Heart left ventricle (tissue), 16 donors: ENCODE measurements at regions not wholly inside any gene's neighbourhood (a gene's known extent, or its start where the extent isn't known, plus 50 kb on each side); places are given as distances from the start of the nearest gene placed in this dataset.

Experiments used
- ATAC-seq, 4 donors: fragments of 200-7000 bp; cut with Tn5 transposase; one replicate each; pipeline ENCODE4 v1.9.1; 2020 to 2022; ENCODE audit warnings: moderate library complexity in 4 of 4, mild to moderate bottlenecking in 3 of 4, moderate number of reproducible peaks in 1 of 4
- DNase-seq, 5 donors: peaks; one replicate each; pipeline ENCODE4 v3.0.0-alpha.2; 2020
- H3K27ac ChIP-seq, 12 donors: fragments of 200-600 bp; sonication (generic) in 4 of 12; one replicate each; pipeline versions ENCODE4 v1.5.0 to v1.8.0; 2016 to 2022; ENCODE audit warnings: mild to moderate bottlenecking in 2 of 12
- H3K27me3 ChIP-seq, 9 donors: fragments of 200-600 bp; sonication (generic) in 2 of 9; one replicate each; pipeline versions ENCODE4 v1.5.1 to v1.8.0; 2016 to 2022; ENCODE audit warnings: mild to moderate bottlenecking in 3 of 9
- H3K36me3 ChIP-seq, 9 donors: fragments of 200-600 bp; sonication (generic) in 2 of 9; one replicate each; pipeline versions ENCODE4 v1.5.0 to v1.8.0; 2018 to 2022; ENCODE audit warnings: mild to moderate bottlenecking in 2 of 9
- H3K4me1 ChIP-seq, 12 donors: fragments of 200-600 bp; sonication (generic) in 4 of 12; one replicate each; pipeline versions ENCODE4 v1.5.0 to v1.8.0; 2016 to 2022; ENCODE audit warnings: mild to moderate bottlenecking in 3 of 12
- H3K4me3 ChIP-seq, 12 donors: fragments of 200-600 bp; sonication (generic) in 4 of 12; one replicate each; pipeline versions ENCODE4 v1.5.0 to v1.8.0; 2017 to 2022; ENCODE audit warnings: mild to moderate bottlenecking in 9 of 12, moderate library complexity in 4 of 12
- H3K9me3 ChIP-seq, 12 donors: fragments of 200-600 bp; sonication (generic) in 4 of 12; one replicate each; pipeline versions ENCODE4 v1.5.0 to v1.8.0; 2016 to 2022; ENCODE audit warnings: mild to moderate bottlenecking in 1 of 12
- CTCF ChIP-seq, 12 donors: fragments of 200-600 bp; sonication (generic) in 4 of 12; IDR thresholded peaks; one replicate each; pipeline versions ENCODE4 v1.5.0 to v1.8.0; 2018 to 2022; ENCODE audit warnings: antibody characterized with exemption in 12 of 12, mild to moderate bottlenecking in 5 of 12
- POLR2A ChIP-seq, 2 donors: fragments of 450-650 bp; IDR thresholded peaks; one replicate each; pipeline ENCODE4 v1.6.1; 2017; ENCODE audit warnings: antibody characterized with exemption in 2 of 2, mild to moderate bottlenecking in 2 of 2, moderate library complexity in 2 of 2
- WGBS, 4 donors: extraction: QIAGEN DNeasy Blood & Tissue Kit in 2 of 4; methylation state at CpG; one replicate each; pipeline versions ENCODE4 v1.1.5 to v1.1.7; 2013 to 2018; 5-methylcytosine and 5-hydroxymethylcytosine counted together
- intact Hi-C, 10 donors: fragments of 100-400 bp; cut with DNase I; formaldehyde crosslinking; loops; one replicate each; pipeline versions ENCODE4 v1.11.1 to v1.14.2; 2022
- donor health status: ischemic (EF 13 %, LVEDD 7.1; RV severe dilation, severe dysfunction).
- donor health status: healthy with polysubstance abuse.
- donor health status: DM: no; HTN: yes; CAD: no.
- donor health status: DM: no; HTN: no; CAD: no.
- donor health status: ischemic (EF 25% LVEDD 6.9; RV normal size, moderate dysfunction).
- donor health status: ischemic (EF 25% LVEDD 5.7; RV mildly dilated, moderate dysfunction).
- donor health status: healthy.
- donor health status: DM: yes; HTN: yes; CAD: no.
- donor health status: ischemic (EF 35%, LVEDD 5.7; RV mildly dilated, moderate dysfunction).
- donor health status: nonischemic (EF 11% LVEDD 7.7; RV severe dilation, severe dysfunction).
- donor health status: DM: yes; HTN: yes; CAD: no.
- donor health status: PGD.
- donor health status: ischemic (EF 29% LVEDD 5.4; RV normal size, mild dysfunction).
- donor health status: nonischemic (EF 23%, LVEDD 6.1; RV moderate dilation, normal function).

GRCh38 chr2:145141981-145142380, 622.1 kb upstream of the ZEB2 start:
- H3K27ac ChIP-seq: no peak overlapping the region
- no peaks in the 10 kb centered on the region for H3K36me3 ChIP-seq
- H3K9me3 ChIP-seq: peaks cover 0 to 3% (median 0%) of the 10 kb centered on the region in 12 donors
- no peaks in the 10 kb centered on the region for H3K27me3 ChIP-seq
- intact Hi-C loops: no loop called here
- 79 to 85% (median 83%) methylated on average over 2 of the region's 2 CpGs for WGBS, 4 donors
- no peak overlapping the region for H3K4me3 ChIP-seq
- ATAC-seq: no peak
- no peaks in the 10 kb centered on the region for H3K4me1 ChIP-seq
- DNase-seq: no peak
- TF ChIP-seq POLR2A (IDR thresholded peaks at IDR 0.05): no peak
- TF ChIP-seq CTCF (IDR thresholded peaks at IDR 0.05): no peak

- no peak overlapping the region for H3K27ac ChIP-seq
- intact Hi-C loops: no loop called here
- TF ChIP-seq POLR2A (IDR thresholded peaks at IDR 0.05): no peak
- TF ChIP-seq CTCF (IDR thresholded peaks at IDR 0.05): no peak
- H3K36me3 ChIP-seq: no peaks in the 10 kb centered on the region
- no peaks in the 10 kb centered on the region for H3K27me3 ChIP-seq
- no peak overlapping the region for H3K4me3 ChIP-seq
- ATAC-seq: no peak
- WGBS, 4 donors: 87 to 94% (median 88%) methylated on average over 4 of the region's 4 CpGs
- DNase-seq: no peak
- H3K9me3 ChIP-seq: peaks cover 0 to 5% (median 0%) of the 10 kb centered on the region in 12 donors
- no peaks in the 10 kb centered on the region for H3K4me1 ChIP-seq
These were observed 620.7 kb upstream of the ZEB2 start for GRCh38 chr2:145140658-145141057.

DNA sequence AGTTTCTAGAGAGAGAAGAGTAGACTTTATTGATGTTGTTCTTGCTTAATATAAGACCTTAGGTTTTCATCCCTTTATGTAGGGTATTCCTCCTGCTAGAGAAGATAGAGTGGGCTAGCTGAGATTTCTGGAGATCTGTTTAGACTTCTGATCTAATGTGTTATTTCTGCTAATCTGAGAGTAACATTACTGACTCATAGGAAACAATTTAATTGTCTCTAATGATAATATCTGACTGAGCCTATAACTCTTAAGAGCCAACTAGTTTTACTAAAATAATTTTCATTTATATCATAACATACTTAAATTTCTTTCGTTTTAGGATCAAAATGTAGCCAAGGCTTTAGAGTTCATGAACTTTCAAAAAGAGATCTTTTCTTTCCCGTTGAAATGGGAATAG, 618.7 kb upstream of the ZEB2 start:
- no peak for DNase-seq
- Histone ChIP-seq H3K27me3 (no peaks in the 10 kb centered on the region), H3K36me3 (no peaks in the 10 kb centered on the region), H3K4me1 (no peaks in the 10 kb centered on the region), H3K9me3 (peaks cover 0 to 5% (median 0%) of the 10 kb centered on the region in 12 donors), H3K4me3 (no peak overlapping the region), H3K27ac (no peak overlapping the region)
- 69 to 75% (median 71%) methylated on average over 2 of the region's 2 CpGs for WGBS, 4 donors
- no peak for ATAC-seq
- TF ChIP-seq POLR2A (IDR thresholded peaks at IDR 0.05) (no peak), CTCF (IDR thresholded peaks at IDR 0.05) (no peak)
- intact Hi-C loops: no loop called here

GRCh38 chr2:145137901-145138300, 618.0 kb upstream of the ZEB2 start:
- TF ChIP-seq POLR2A (IDR thresholded peaks at IDR 0.05): no peak
- TF ChIP-seq CTCF (IDR thresholded peaks at IDR 0.05): no peak
- no peak for ATAC-seq
- no peak overlapping the region for H3K4me3 ChIP-seq
- no peak for DNase-seq
- no peaks in the 10 kb centered on the region for H3K27me3 ChIP-seq
- peaks cover 0 to 5% (median 0%) of the 10 kb centered on the region in 12 donors for H3K9me3 ChIP-seq
- H3K36me3 ChIP-seq: no peaks in the 10 kb centered on the region
- intact Hi-C loops: no loop called here
- WGBS, 4 donors: 92 to 100% (median 92%) methylated on average over 1 of the region's 1 CpG
- no peaks in the 10 kb centered on the region for H3K4me1 ChIP-seq
- H3K27ac ChIP-seq: no peak overlapping the region
